ENCODE measurements at regions not wholly inside any gene's neighbourhood (a gene's known extent, or its start where the extent isn't known, plus 50 kb on each side); places are given as distances from the start of the nearest gene placed in this dataset.
"Not testable (repeated sequence)": the region's sequence is repeated elsewhere in the genome, so short reads cannot be mapped to it uniquely, and the experiment has no call there.

GRCh38 chr9:88818495-88819201, 172.6 kb upstream of the S1PR3 start:
- DNase-seq: no peak

- DNase-seq: no peak
These were observed 171.8 kb upstream of the S1PR3 start for GRCh38 chr9:88819476-88819875.

- no peak for DNase-seq
These were observed 171.2 kb upstream of the S1PR3 start for GRCh38 chr9:88820055-88820454.

GRCh38 chr9:88821033-88821745, 170.1 kb upstream of the S1PR3 start:
- DNase-seq: no peak

GRCh38 chr9:88821746-88822106, 169.5 kb upstream of the S1PR3 start:
- DNase-seq: no peak

GRCh38 chr9:88824711-88825110, 166.6 kb upstream of the S1PR3 start:
- DNase-seq: no peak

GRCh38 chr9:88826181-88826580, 165.1 kb upstream of the S1PR3 start:
- no peak for DNase-seq

- DNase-seq: no peak
These were observed 164.5 kb upstream of the S1PR3 start for GRCh38 chr9:88826771-88827181.

- DNase-seq: no peak
These were observed 163.2 kb upstream of the S1PR3 start for GRCh38 chr9:88828018-88828417.

GRCh38 chr9:88828492-88828974, 162.7 kb upstream of the S1PR3 start:
- DNase-seq: no peak

GRCh38 chr9:88829276-88829675, 162.0 kb upstream of the S1PR3 start:
- no peak for DNase-seq

- peak; percentile 45 to 71 (median 58) for DNase-seq
These were observed 159.4 kb upstream of the S1PR3 start for GRCh38 chr9:88831713-88832407.

- no peak for DNase-seq
These were observed 157.3 kb upstream of the S1PR3 start for GRCh38 chr9:88833946-88834345.

GRCh38 chr9:88835038-88835466, 156.2 kb upstream of the S1PR3 start:
- peak; percentile 37 to 83 (median 65) for DNase-seq

GRCh38 chr9:88835772-88836171, 155.5 kb upstream of the S1PR3 start:
- no peak for DNase-seq

GRCh38 chr9:88837731-88838130, 153.5 kb upstream of the S1PR3 start:
- no peak for DNase-seq

- not testable (repeated sequence) for DNase-seq
These were observed 141.4 kb upstream of the S1PR3 start for GRCh38 chr9:88849878-88850277.

- no peak for DNase-seq
These were observed 138.5 kb upstream of the S1PR3 start for GRCh38 chr9:88852794-88853193.

GRCh38 chr9:88870627-88871026, 120.6 kb upstream of the S1PR3 start:
- no peak for DNase-seq

GRCh38 chr9:88871669-88872068, 119.6 kb upstream of the S1PR3 start:
- no peak for DNase-seq

- no peak for DNase-seq
These were observed 118.9 kb upstream of the S1PR3 start for GRCh38 chr9:88872192-88872946.

GRCh38 chr9:88873635-88874034, 117.6 kb upstream of the S1PR3 start:
- DNase-seq: no peak

- no peak for DNase-seq
These were observed 116.9 kb upstream of the S1PR3 start for GRCh38 chr9:88874391-88874790.
